ENCODE measurements at regions not wholly inside any gene's neighbourhood (a gene's known extent, or its start where the extent isn't known, plus 50 kb on each side); places are given as distances from the start of the nearest gene placed in this dataset.

GRCh38 chr3:187795207-187795960 lies 50.1 kb upstream of the BCL6 start:
- H3K9me3 Mint-ChIP-seq = peaks cover 10% of the 10 kb centered on the region
- ATAC-seq (no peak), DNase-seq (ENCODE audit: low spot score) (no peak)
- H3K4me3 Mint-ChIP-seq = no peak overlapping the region
- no peaks in the 10 kb centered on the region for H3K27me3 Mint-ChIP-seq
- H3K4me1 Mint-ChIP-seq (ENCODE audit: low read depth in 2 of 2) = peaks cover 37 to 46% of the 10 kb centered on the region in 2 donors
- peak overlapping the region in 1 of 2 donors; percentile 58 for H3K27ac Mint-ChIP-seq
- peaks cover 23% of the 10 kb centered on the region for H3K36me3 Mint-ChIP-seq

- H3K27ac Mint-ChIP-seq = peak overlapping the region; percentile 65 to 94
- H3K4me3 Mint-ChIP-seq = peak overlapping the region; percentile 81
- DNase-seq (ENCODE audit: low spot score) = no peak
- H3K36me3 Mint-ChIP-seq = peaks cover 22% of the 10 kb centered on the region
- no peak for ATAC-seq
- no peaks in the 10 kb centered on the region for H3K27me3 Mint-ChIP-seq
- peaks cover 10% of the 10 kb centered on the region for H3K9me3 Mint-ChIP-seq
- H3K4me1 Mint-ChIP-seq (ENCODE audit: low read depth in 2 of 2) = peaks cover 51 to 64% of the 10 kb centered on the region in 2 donors
These were observed 52.9 kb upstream of the BCL6 start for GRCh38 chr3:187798126-187798525.

- Mint-ChIP-seq H3K4me1 (ENCODE audit: low read depth in 2 of 2) (peaks cover 53 to 68% of the 10 kb centered on the region in 2 donors), H3K4me3 (peak overlapping the region; percentile 81), H3K27ac (peak overlapping the region; percentile 65 to 94), H3K9me3 (peaks cover 10% of the 10 kb centered on the region), H3K36me3 (peaks cover 22% of the 10 kb centered on the region), H3K27me3 (no peaks in the 10 kb centered on the region)
- DNase-seq (ENCODE audit: low spot score) = no peak
- peak; percentile 45 to 68 for ATAC-seq
These were observed 53.6 kb upstream of the BCL6 start for GRCh38 chr3:187798531-187799530.

GRCh38 chr3:187799942-187800641 lies 54.8 kb upstream of the BCL6 start:
- ATAC-seq (peak; percentile 58 to 59), DNase-seq (ENCODE audit: low spot score) (no peak)
- Mint-ChIP-seq H3K4me1 (ENCODE audit: low read depth in 2 of 2) (peaks cover 58 to 75% of the 10 kb centered on the region in 2 donors), H3K36me3 (peaks cover 17% of the 10 kb centered on the region), H3K9me3 (peaks cover 7% of the 10 kb centered on the region), H3K4me3 (peak overlapping the region; percentile 81), H3K27me3 (no peaks in the 10 kb centered on the region), H3K27ac (peak overlapping the region; percentile 65 to 94)

- Mint-ChIP-seq H3K36me3 (peaks cover 24% of the 10 kb centered on the region), H3K4me1 (ENCODE audit: low read depth in 2 of 2) (peaks cover 59 to 84% of the 10 kb centered on the region in 2 donors), H3K4me3 (peak overlapping the region; percentile 81), H3K27me3 (no peaks in the 10 kb centered on the region), H3K9me3 (peaks cover 10% of the 10 kb centered on the region), H3K27ac (peak overlapping the region; percentile 65 to 94)
- no peak for ATAC-seq
- DNase-seq (ENCODE audit: low spot score) = no peak
These were observed 55.9 kb upstream of the BCL6 start for GRCh38 chr3:187801152-187801551.

GRCh38 chr3:187802203-187802927 lies 57.1 kb upstream of the BCL6 start:
- Mint-ChIP-seq H3K27ac (peak overlapping the region; percentile 59 to 94), H3K4me3 (peak overlapping the region; percentile 81), H3K36me3 (peaks cover 30% of the 10 kb centered on the region), H3K4me1 (ENCODE audit: low read depth in 2 of 2) (peaks cover 59 to 92% of the 10 kb centered on the region in 2 donors), H3K9me3 (peaks cover 10% of the 10 kb centered on the region), H3K27me3 (no peaks in the 10 kb centered on the region)
- DNase-seq (ENCODE audit: low spot score) (no peak), ATAC-seq (no peak)

- Mint-ChIP-seq H3K4me3 (peak overlapping the region; percentile 81), H3K36me3 (peaks cover 26% of the 10 kb centered on the region), H3K9me3 (peaks cover 9% of the 10 kb centered on the region), H3K27ac (peak overlapping the region; percentile 59 to 94), H3K27me3 (no peaks in the 10 kb centered on the region), H3K4me1 (ENCODE audit: low read depth in 2 of 2) (peaks cover 58 to 89% of the 10 kb centered on the region in 2 donors)
- ATAC-seq (peak; percentile 69 to 80), DNase-seq (ENCODE audit: low spot score) (no peak)
These were observed 57.6 kb upstream of the BCL6 start for GRCh38 chr3:187802928-187803259.

GRCh38 chr3:187804120-187804744 lies 59.0 kb upstream of the BCL6 start:
- H3K4me1 Mint-ChIP-seq (ENCODE audit: low read depth in 2 of 2) = peaks cover 46 to 76% of the 10 kb centered on the region in 2 donors
- peak overlapping the region; percentile 68 to 94 for H3K27ac Mint-ChIP-seq
- H3K36me3 Mint-ChIP-seq = peaks cover 20% of the 10 kb centered on the region
- peaks cover 3% of the 10 kb centered on the region for H3K9me3 Mint-ChIP-seq
- DNase-seq (ENCODE audit: low spot score) (no peak), ATAC-seq (no peak)
- H3K4me3 Mint-ChIP-seq = peak overlapping the region; percentile 71
- no peaks in the 10 kb centered on the region for H3K27me3 Mint-ChIP-seq

GRCh38 chr3:187804745-187805121 lies 59.5 kb upstream of the BCL6 start:
- no peak for ATAC-seq
- Mint-ChIP-seq H3K9me3 (peaks cover 3% of the 10 kb centered on the region), H3K36me3 (peaks cover 20% of the 10 kb centered on the region), H3K4me3 (peak overlapping the region; percentile 71), H3K27ac (peak overlapping the region; percentile 68 to 94), H3K27me3 (no peaks in the 10 kb centered on the region), H3K4me1 (ENCODE audit: low read depth in 2 of 2) (peaks cover 43 to 71% of the 10 kb centered on the region in 2 donors)
- no peak for DNase-seq (ENCODE audit: low spot score)

- ATAC-seq (no peak), DNase-seq (ENCODE audit: low spot score) (no peak)
- no peaks in the 10 kb centered on the region for H3K27me3 Mint-ChIP-seq
- peaks cover 20% of the 10 kb centered on the region for H3K36me3 Mint-ChIP-seq
- no peak overlapping the region for H3K4me3 Mint-ChIP-seq
- H3K27ac Mint-ChIP-seq = peak overlapping the region; percentile 68 to 94
- H3K9me3 Mint-ChIP-seq = peaks cover 3% of the 10 kb centered on the region
- peaks cover 35 to 60% of the 10 kb centered on the region in 2 donors for H3K4me1 Mint-ChIP-seq (ENCODE audit: low read depth in 2 of 2)
These were observed 60.5 kb upstream of the BCL6 start for GRCh38 chr3:187805774-187806173.

- Mint-ChIP-seq H3K27me3 (no peaks in the 10 kb centered on the region), H3K4me3 (peak overlapping the region; percentile 36), H3K9me3 (peaks cover 3% of the 10 kb centered on the region), H3K4me1 (ENCODE audit: low read depth in 2 of 2) (peaks cover 32 to 55% of the 10 kb centered on the region in 2 donors), H3K36me3 (peaks cover 19% of the 10 kb centered on the region), H3K27ac (peak overlapping the region in 1 of 2 donors; percentile 94)
- DNase-seq (ENCODE audit: low spot score) (no peak), ATAC-seq (peak; percentile 70 to 82)
These were observed 62.0 kb upstream of the BCL6 start for GRCh38 chr3:187807086-187807862.

- no peak for ATAC-seq
- DNase-seq (ENCODE audit: low spot score) = no peak
- peaks cover 22 to 45% of the 10 kb centered on the region in 2 donors for H3K4me1 Mint-ChIP-seq (ENCODE audit: low read depth in 2 of 2)
- H3K4me3 Mint-ChIP-seq = no peak overlapping the region
- H3K27me3 Mint-ChIP-seq = no peaks in the 10 kb centered on the region
- H3K9me3 Mint-ChIP-seq = peaks cover 3% of the 10 kb centered on the region
- H3K36me3 Mint-ChIP-seq = peaks cover 14% of the 10 kb centered on the region
- H3K27ac Mint-ChIP-seq = no peak overlapping the region
These were observed 63.2 kb upstream of the BCL6 start for GRCh38 chr3:187808527-187808895.
